Astrocyte (in vitro differentiated cells and primary cell): ENCODE measurements at regions not wholly inside any gene's neighbourhood (a gene's known extent, or its start where the extent isn't known, plus 50 kb on each side); places are given as distances from the start of the nearest gene placed in this dataset.
A peak's percentile ranks its signal among the peaks of the same experiment; 100 is the strongest.

ENCODE experiments used
- DNase-seq: peaks from one replicate; pipeline ENCODE4 v3.0.0-alpha.2; 2010; ENCODE audit warnings: low read depth
- FAIRE-seq: peaks from 2 replicates; lab custom pipeline; 2011; peaks lifted over from hg19 to GRCh38; lab: Jason Lieb, UNC
- H2AFZ ChIP-seq: 2 replicates; pipeline ENCODE4 v1.6.0; 2012; ENCODE audit warnings: low read depth, low read length, inconsistent platforms
- H3K27ac ChIP-seq: 2 replicates; pipeline ENCODE4 v1.5.1; 2011; ENCODE audit warnings: low read depth, low read length, inconsistent platforms
- H3K27me3 ChIP-seq: 2 replicates; pipeline ENCODE4 v1.6.0; 2011; ENCODE audit warnings: low read length, inconsistent platforms; ENCODE audit not compliant: insufficient read depth
- H3K36me3 ChIP-seq: 2 replicates; pipeline ENCODE4 v1.5.1; 2011; ENCODE audit warnings: low read length, inconsistent platforms; ENCODE audit not compliant: insufficient read depth
- H3K4me1 ChIP-seq: 2 replicates; pipeline ENCODE4 v1.5.1; 2011; ENCODE audit warnings: low read length, inconsistent platforms; ENCODE audit not compliant: insufficient read depth
- H3K4me2 ChIP-seq: 2 replicates; pipeline ENCODE4 v1.6.0; 2012; ENCODE audit warnings: low read length, inconsistent platforms
- H3K4me3 ChIP-seq: 2 replicates; pipeline ENCODE4 v1.5.1; 2011; ENCODE audit warnings: low read depth, mild to moderate bottlenecking, low read length, inconsistent platforms; ENCODE audit not compliant: insufficient read depth
- H3K79me2 ChIP-seq: 2 replicates; pipeline ENCODE4 v1.6.0; 2012; ENCODE audit warnings: mild to moderate bottlenecking, low read length, inconsistent platforms; ENCODE audit not compliant: insufficient read depth
- H3K9ac ChIP-seq: 2 replicates; pipeline ENCODE4 v1.6.0; 2012; ENCODE audit warnings: mild to moderate bottlenecking, low read length, inconsistent platforms
- H3K9me3 ChIP-seq: 2 replicates; pipeline ENCODE4 v1.5.1; 2012; ENCODE audit warnings: low read depth, mild to moderate bottlenecking, low read length, inconsistent platforms; ENCODE audit not compliant: insufficient read depth
- H4K20me1 ChIP-seq: 2 replicates; pipeline ENCODE4 v1.6.0; 2012; ENCODE audit warnings: low read length, inconsistent platforms; ENCODE audit not compliant: insufficient read depth
- H3K27ac Mint-ChIP-seq: one replicate; pipeline ENCODE4 v1.8.0; 2021; ENCODE audit warnings: mild to moderate bottlenecking, mixed read lengths; ENCODE audit not compliant: unreplicated experiment
- H3K27me3 Mint-ChIP-seq: one replicate; pipeline ENCODE4 v1.8.0; 2021; ENCODE audit warnings: low read depth, mixed read lengths; ENCODE audit not compliant: unreplicated experiment
- H3K36me3 Mint-ChIP-seq: one replicate; pipeline ENCODE4 v1.8.0; 2021; ENCODE audit warnings: low read depth, mixed read lengths; ENCODE audit not compliant: unreplicated experiment
- H3K4me1 Mint-ChIP-seq: one replicate; pipeline ENCODE4 v1.8.0; 2021; ENCODE audit warnings: low read depth, mixed read lengths; ENCODE audit not compliant: unreplicated experiment
- H3K4me3 Mint-ChIP-seq: one replicate; pipeline ENCODE4 v1.8.0; 2021; ENCODE audit warnings: mild to moderate bottlenecking, moderate library complexity, mixed read lengths; ENCODE audit not compliant: unreplicated experiment
- H3K9me3 Mint-ChIP-seq: one replicate; pipeline ENCODE4 v1.8.0; 2021; ENCODE audit warnings: mild to moderate bottlenecking, mixed read lengths; ENCODE audit not compliant: unreplicated experiment
- EZH2 ChIP-seq: IDR thresholded peaks from 2 replicates; pipeline ENCODE4 v1.6.1; 2012; ENCODE audit warnings: mild to moderate bottlenecking, low read length, inconsistent platforms; ENCODE audit not compliant: insufficient read depth
- TF ChIP-seq, protein P1 (sequence below): IDR thresholded peaks from 2 replicates; pipeline ENCODE4 v1.5.1; 2011; ENCODE audit warnings: low read depth, mild to moderate bottlenecking, inconsistent platforms, low read length, moderate library complexity; ENCODE audit not compliant: insufficient read depth

DNA sequence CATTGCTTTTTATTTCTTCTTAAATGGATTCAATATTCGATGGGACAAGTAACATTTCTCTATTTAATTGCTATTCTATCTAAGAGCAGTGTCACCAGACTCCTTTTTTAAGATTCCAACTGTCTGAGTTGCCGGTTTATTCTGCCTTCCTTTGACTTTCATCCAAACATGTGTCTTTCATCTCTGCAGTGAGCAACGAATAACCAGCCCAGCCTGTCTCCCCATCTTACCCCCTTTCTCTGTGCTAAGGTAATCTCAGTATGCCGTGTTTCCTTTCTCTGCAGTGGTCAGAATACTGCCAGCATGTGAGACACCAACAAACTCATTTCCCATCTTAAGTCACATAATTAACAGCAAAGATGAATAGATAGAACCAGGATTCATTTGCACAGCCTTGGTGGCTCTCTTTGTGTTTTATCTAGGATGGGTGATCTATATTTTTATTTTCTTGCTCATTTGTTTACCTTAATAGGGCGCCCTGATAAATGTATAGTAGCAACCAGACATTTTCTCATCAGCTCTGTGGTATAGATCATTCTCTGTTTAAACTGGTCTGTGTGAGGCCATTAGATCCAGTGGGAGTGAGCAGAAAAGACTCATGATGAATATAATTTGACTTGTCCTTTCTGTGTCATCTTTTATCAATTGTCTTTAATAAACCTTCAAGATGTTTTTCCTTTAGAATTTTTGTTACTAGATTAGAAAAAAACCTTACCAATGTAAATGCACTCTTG lies 394.8 kb upstream of the IGFBP7 start:
- H3K4me2 ChIP-seq = no peak overlapping the region
- TF ChIP-seq, protein P1, sequence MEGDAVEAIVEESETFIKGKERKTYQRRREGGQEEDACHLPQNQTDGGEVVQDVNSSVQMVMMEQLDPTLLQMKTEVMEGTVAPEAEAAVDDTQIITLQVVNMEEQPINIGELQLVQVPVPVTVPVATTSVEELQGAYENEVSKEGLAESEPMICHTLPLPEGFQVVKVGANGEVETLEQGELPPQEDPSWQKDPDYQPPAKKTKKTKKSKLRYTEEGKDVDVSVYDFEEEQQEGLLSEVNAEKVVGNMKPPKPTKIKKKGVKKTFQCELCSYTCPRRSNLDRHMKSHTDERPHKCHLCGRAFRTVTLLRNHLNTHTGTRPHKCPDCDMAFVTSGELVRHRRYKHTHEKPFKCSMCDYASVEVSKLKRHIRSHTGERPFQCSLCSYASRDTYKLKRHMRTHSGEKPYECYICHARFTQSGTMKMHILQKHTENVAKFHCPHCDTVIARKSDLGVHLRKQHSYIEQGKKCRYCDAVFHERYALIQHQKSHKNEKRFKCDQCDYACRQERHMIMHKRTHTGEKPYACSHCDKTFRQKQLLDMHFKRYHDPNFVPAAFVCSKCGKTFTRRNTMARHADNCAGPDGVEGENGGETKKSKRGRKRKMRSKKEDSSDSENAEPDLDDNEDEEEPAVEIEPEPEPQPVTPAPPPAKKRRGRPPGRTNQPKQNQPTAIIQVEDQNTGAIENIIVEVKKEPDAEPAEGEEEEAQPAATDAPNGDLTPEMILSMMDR = no peak
- TF ChIP-seq EZH2 = no peak
- no peak overlapping the region for H3K27ac Mint-ChIP-seq
- no peaks in the 10 kb centered on the region for H3K36me3 Mint-ChIP-seq
- no peak overlapping the region for H3K9ac ChIP-seq
- no peaks in the 10 kb centered on the region for H3K27me3 ChIP-seq
- H3K4me3 ChIP-seq = no peak overlapping the region
- H4K20me1 ChIP-seq = no peaks in the 10 kb centered on the region
- no peak for DNase-seq
- no peaks in the 10 kb centered on the region for H3K79me2 ChIP-seq
- H2AFZ ChIP-seq = no peak overlapping the region
- H3K4me1 ChIP-seq = peaks cover 4% of the 10 kb centered on the region
- no peak overlapping the region for H3K4me3 Mint-ChIP-seq
- H3K4me1 Mint-ChIP-seq = peaks cover 20% of the 10 kb centered on the region
- H3K36me3 ChIP-seq = no peaks in the 10 kb centered on the region
- H3K27ac ChIP-seq = no peak overlapping the region
- H3K9me3 Mint-ChIP-seq = no peaks in the 10 kb centered on the region
- no peaks in the 10 kb centered on the region for H3K9me3 ChIP-seq
- H3K27me3 Mint-ChIP-seq = no peaks in the 10 kb centered on the region
- peak; percentile 23 for FAIRE-seq

DNA sequence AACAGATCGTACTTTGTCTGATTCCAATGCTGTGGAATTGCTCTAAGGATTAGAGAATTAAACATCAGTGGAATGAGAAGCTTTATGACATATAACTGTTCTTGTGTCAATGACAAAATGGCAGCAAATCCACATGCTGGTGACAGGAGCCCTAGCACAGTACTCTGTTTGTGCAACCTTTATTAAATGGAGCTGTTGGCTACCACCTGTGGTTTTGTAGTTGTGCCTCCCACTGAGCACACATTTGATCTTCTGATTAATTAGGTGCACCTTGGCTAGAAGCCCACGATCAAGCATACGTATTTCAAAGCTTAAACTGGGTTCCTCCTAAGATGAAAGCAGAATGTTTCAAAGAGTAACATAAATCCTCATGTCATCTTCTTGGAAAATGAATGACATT lies 394.0 kb upstream of the IGFBP7 start:
- no peak overlapping the region for H2AFZ ChIP-seq
- no peaks in the 10 kb centered on the region for H3K9me3 ChIP-seq
- Mint-ChIP-seq H3K9me3 (peaks cover 4% of the 10 kb centered on the region), H3K27me3 (no peaks in the 10 kb centered on the region), H3K36me3 (no peaks in the 10 kb centered on the region), H3K4me3 (no peak overlapping the region), H3K27ac (no peak overlapping the region), H3K4me1 (peaks cover 23% of the 10 kb centered on the region)
- H3K27me3 ChIP-seq = no peaks in the 10 kb centered on the region
- DNase-seq (no peak), FAIRE-seq (no peak)
- H3K4me1 ChIP-seq = peaks cover 4% of the 10 kb centered on the region
- no peak overlapping the region for H3K4me3 ChIP-seq
- no peaks in the 10 kb centered on the region for H4K20me1 ChIP-seq
- no peak overlapping the region for H3K27ac ChIP-seq
- no peaks in the 10 kb centered on the region for H3K36me3 ChIP-seq
- no peak overlapping the region for H3K4me2 ChIP-seq
- TF ChIP-seq, protein P1 = no peak
- TF ChIP-seq EZH2 = no peak
- no peaks in the 10 kb centered on the region for H3K79me2 ChIP-seq
- H3K9ac ChIP-seq = no peak overlapping the region

DNA sequence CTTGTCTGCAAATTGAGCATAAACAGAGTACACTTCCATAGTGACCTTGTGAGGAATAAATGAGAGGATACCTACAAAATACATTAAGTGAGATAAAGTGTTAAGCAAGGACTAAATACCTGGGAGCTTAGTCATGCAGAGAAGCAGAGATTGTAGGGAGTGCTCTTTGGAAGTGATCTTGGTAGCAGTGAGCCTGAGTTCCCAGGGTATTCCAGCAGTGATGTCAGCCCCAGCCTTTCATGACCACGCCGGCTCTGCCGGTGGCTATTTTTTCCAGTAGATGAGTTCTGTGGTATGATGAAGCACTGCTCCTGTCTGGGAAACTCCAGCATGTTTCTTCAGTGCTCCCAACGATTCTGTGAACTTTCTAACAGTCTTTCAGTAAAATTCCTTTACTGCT lies 391.5 kb upstream of the IGFBP7 start:
- DNase-seq = peak; percentile 85
- TF ChIP-seq EZH2 = no peak
- TF ChIP-seq, protein P1 = no peak

More for the DNA sequence above, 391.5 kb upstream of the IGFBP7 start:
- peak; percentile 5 for FAIRE-seq
- Histone ChIP-seq H3K9ac (no peak overlapping the region), H3K4me3 (no peak overlapping the region), H3K4me2 (no peak overlapping the region), H3K27ac (peak overlapping the region; percentile 14), H3K27me3 (no peaks in the 10 kb centered on the region), H3K36me3 (no peaks in the 10 kb centered on the region), H3K9me3 (no peaks in the 10 kb centered on the region), H3K4me1 (peaks cover 4% of the 10 kb centered on the region), H3K79me2 (no peaks in the 10 kb centered on the region), H4K20me1 (no peaks in the 10 kb centered on the region), H2AFZ (no peak overlapping the region)
- peak overlapping the region; percentile 79 for H3K27ac Mint-ChIP-seq
- H3K36me3 Mint-ChIP-seq = no peaks in the 10 kb centered on the region
- H3K4me3 Mint-ChIP-seq = no peak overlapping the region
- H3K9me3 Mint-ChIP-seq = peaks cover 4% of the 10 kb centered on the region
- H3K4me1 Mint-ChIP-seq = peaks cover 23% of the 10 kb centered on the region
- H3K27me3 Mint-ChIP-seq = no peaks in the 10 kb centered on the region
